AG04450 (cell line): ENCODE measurements at regions not wholly inside any gene's neighbourhood (a gene's known extent, or its start where the extent isn't known, plus 50 kb on each side); places are given as distances from the start of the nearest gene placed in this dataset.

Source experiments
- CTCF ChIA-PET: fragments of 300-600, 350-600 bp; formaldehyde crosslinking; extraction: SDS; loops from one replicate; lab custom pipeline; 2022; ENCODE audit warnings: antibody characterized with exemption, inconsistent platforms; lab: Charles Lee
- POLR2A ChIA-PET: fragments of 350-600 bp; formaldehyde crosslinking; extraction: SDS; loops from one replicate; lab custom pipeline; 2021; ENCODE audit warnings: antibody characterized with exemption, inconsistent platforms; lab: Yijun Ruan, JAX
- DNase-seq: peaks from one replicate; pipeline ENCODE4 v3.0.0-alpha.2; 2011; ENCODE audit warnings: low read depth, low spot score
- H3K27ac ChIP-seq: one replicate; pipeline ENCODE4 v1.5.1; 2012; ENCODE audit warnings: low read depth, low read length, control low read depth
- H3K27me3 ChIP-seq: one replicate; pipeline ENCODE4 v1.6.0; 2012; ENCODE audit warnings: low read length; ENCODE audit not compliant: control insufficient read depth, insufficient read depth
- H3K4me3 ChIP-seq: 2 replicates; pipeline ENCODE4 v1.5.1; 2011; ENCODE audit warnings: mild to moderate bottlenecking, low read depth, low read length, control low read depth
- H3K9me3 ChIP-seq: 2 replicates; pipeline ENCODE4 v1.5.1; 2012; ENCODE audit warnings: low read length; ENCODE audit not compliant: control insufficient read depth, insufficient read depth
- TF ChIP-seq, protein P1 (sequence below): IDR thresholded peaks from 2 replicates; pipeline ENCODE4 v1.5.1; 2011; ENCODE audit warnings: low read depth, low read length, control low read depth, inconsistent platforms

DNA sequence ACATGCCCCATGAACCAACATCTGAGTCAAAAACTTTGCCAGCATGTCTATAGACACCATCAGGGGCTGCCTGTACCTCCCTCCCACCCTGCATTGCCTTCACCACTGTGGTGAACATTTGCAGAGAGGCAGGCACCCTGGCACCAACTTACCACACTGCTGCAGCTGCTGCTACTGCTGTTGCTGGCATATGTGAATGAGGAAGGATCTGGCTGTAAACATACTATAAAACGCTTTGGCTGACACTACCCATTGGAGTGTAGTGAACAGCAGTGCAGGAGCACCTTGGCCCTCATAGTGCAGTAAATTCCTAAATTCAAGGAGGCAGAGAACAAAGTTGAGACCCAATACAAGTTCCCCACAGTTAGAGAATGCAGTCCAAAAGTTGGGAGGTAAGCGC is 90.6 kb upstream of the SPIN4 start:
- POLR2A ChIA-PET = no interaction called here
- no peaks in the 10 kb centered on the region for H3K9me3 ChIP-seq
- no peak overlapping the region for H3K27ac ChIP-seq
- H3K4me3 ChIP-seq = no peak overlapping the region
- CTCF ChIA-PET = no interaction called here
- DNase-seq = no peak
- TF ChIP-seq, protein P1, sequence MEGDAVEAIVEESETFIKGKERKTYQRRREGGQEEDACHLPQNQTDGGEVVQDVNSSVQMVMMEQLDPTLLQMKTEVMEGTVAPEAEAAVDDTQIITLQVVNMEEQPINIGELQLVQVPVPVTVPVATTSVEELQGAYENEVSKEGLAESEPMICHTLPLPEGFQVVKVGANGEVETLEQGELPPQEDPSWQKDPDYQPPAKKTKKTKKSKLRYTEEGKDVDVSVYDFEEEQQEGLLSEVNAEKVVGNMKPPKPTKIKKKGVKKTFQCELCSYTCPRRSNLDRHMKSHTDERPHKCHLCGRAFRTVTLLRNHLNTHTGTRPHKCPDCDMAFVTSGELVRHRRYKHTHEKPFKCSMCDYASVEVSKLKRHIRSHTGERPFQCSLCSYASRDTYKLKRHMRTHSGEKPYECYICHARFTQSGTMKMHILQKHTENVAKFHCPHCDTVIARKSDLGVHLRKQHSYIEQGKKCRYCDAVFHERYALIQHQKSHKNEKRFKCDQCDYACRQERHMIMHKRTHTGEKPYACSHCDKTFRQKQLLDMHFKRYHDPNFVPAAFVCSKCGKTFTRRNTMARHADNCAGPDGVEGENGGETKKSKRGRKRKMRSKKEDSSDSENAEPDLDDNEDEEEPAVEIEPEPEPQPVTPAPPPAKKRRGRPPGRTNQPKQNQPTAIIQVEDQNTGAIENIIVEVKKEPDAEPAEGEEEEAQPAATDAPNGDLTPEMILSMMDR = no peak
- no peaks in the 10 kb centered on the region for H3K27me3 ChIP-seq

DNA sequence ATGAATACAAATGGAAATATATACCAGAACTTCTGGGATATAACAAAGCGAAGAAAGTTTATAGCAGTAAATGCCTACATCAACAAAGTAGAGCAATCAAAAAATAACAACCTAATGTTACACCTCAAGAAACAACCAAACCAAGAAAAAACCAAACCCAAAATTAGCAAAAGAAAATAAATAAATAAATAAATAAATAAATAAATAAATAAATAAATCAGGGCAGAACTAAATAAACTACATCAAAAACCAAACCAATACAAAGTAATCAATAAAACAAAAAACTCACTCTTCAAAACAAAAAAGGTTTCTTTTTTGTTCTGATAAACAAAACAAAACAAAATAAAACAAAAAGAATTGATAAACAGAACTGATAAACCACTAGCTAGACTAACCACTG is 88.4 kb upstream of the SPIN4 start:
- no peaks in the 10 kb centered on the region for H3K9me3 ChIP-seq
- no peaks in the 10 kb centered on the region for H3K27me3 ChIP-seq
- TF ChIP-seq, protein P1 = no peak
- H3K27ac ChIP-seq = no peak overlapping the region
- DNase-seq = no peak
- ChIA-PET CTCF (no interaction called here), POLR2A (no interaction called here)
- no peak overlapping the region for H3K4me3 ChIP-seq

DNA sequence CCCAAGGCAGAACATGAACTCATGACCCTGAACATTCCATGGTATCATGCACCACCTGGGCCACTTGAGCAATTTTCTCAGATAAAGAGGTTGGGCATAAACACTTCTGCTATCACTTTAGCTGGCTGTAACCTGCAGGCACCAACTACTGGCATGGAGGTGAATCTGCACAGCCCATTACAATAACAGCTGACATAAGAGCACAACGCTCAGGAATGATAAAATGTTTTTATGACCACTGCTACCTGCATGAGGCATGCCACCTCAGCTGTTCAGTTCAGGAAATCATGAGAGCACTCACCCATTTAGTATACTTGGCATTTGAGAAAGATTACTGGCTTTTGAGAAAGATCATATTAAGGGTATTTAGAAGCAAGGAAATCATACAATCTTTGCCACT is 85.7 kb upstream of the SPIN4 start:
- H3K27me3 ChIP-seq = no peaks in the 10 kb centered on the region
- no peak overlapping the region for H3K4me3 ChIP-seq
- ChIA-PET POLR2A (no interaction called here), CTCF (no interaction called here)
- no peak overlapping the region for H3K27ac ChIP-seq
- TF ChIP-seq, protein P1 = no peak
- DNase-seq = no peak
- no peaks in the 10 kb centered on the region for H3K9me3 ChIP-seq

DNA sequence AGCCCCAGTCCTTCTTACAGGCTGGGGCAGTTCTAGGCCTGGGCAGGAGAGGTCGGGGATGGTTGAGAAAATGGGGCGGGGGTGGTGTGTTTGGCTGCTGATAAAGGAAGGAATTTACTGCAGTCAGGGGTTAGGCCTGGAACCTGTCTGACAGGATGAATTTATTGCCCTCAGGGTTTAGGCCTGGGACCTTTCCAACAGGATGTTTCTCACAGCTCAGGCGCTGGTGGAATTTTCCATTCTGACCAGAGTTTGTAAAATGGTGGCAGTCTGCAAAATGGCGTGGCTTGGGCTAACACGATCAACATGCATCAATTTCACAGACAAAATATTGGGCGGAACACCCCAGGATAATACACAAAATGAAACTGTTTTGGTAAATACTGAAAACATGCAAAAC is 83.5 kb upstream of the SPIN4 start:
- H3K4me3 ChIP-seq = no peak overlapping the region
- no peaks in the 10 kb centered on the region for H3K9me3 ChIP-seq
- H3K27me3 ChIP-seq = no peaks in the 10 kb centered on the region
- TF ChIP-seq, protein P1 = no peak
- POLR2A ChIA-PET = no interaction called here
- CTCF ChIA-PET = interaction anchor here (0.5 kb wide), 1 partner anchor 36 kb away, joined by 4 read pairs; no protein-coding TSS in a partner anchor
- no peak for DNase-seq
- no peak overlapping the region for H3K27ac ChIP-seq

DNA sequence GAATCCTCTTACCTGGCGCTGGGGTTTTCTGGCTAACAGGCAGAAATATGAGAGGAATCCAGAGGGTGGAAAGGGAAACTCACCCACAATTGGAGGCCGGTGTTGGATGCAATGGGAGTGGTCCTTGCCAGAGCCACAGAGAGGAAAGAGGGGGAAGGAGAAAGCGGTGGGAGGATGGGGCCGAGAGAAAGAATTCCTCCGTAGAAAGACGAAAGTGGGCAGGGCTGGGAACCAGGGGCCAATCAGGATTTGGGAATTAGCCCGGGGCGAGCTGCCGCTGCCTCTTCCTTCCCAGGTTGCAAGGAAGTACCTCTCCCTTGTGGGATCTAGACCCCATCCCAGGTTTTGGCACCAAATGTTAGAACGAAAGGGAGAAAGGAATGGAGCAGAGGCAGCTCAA is 83.1 kb upstream of the SPIN4 start:
- POLR2A ChIA-PET = no interaction called here
- CTCF ChIA-PET = interaction anchor here (0.5 kb wide), 1 partner anchor 36 kb away, joined by 4 read pairs; no protein-coding TSS in a partner anchor
- Histone ChIP-seq H3K27ac (no peak overlapping the region), H3K4me3 (no peak overlapping the region), H3K27me3 (no peaks in the 10 kb centered on the region), H3K9me3 (no peaks in the 10 kb centered on the region)
- TF ChIP-seq, protein P1 = no peak
- DNase-seq = no peak
